Progenitor cell of endocrine pancreas (in vitro differentiated cells): ENCODE measurements at regions not wholly inside any gene's neighbourhood (a gene's known extent, or its start where the extent isn't known, plus 50 kb on each side); places are given as distances from the start of the nearest gene placed in this dataset.

Source experiments
- DNase-seq: peaks from one replicate; pipeline ENCODE4 v3.0.0; 2021; ENCODE audit warnings: low spot score; ENCODE audit not compliant: unreplicated experiment
- H3K27ac Mint-ChIP-seq: 2 replicates; pipeline ENCODE4 v1.8.0; 2021; ENCODE audit warnings: mild to moderate bottlenecking, moderate library complexity, mixed read lengths
- H3K27me3 Mint-ChIP-seq: 2 replicates; pipeline ENCODE4 v1.8.0; 2021; ENCODE audit warnings: mixed read lengths
- H3K36me3 Mint-ChIP-seq: 2 replicates; pipeline ENCODE4 v1.8.0; 2022; ENCODE audit warnings: mixed read lengths; ENCODE audit not compliant: insufficient read depth
- H3K4me1 Mint-ChIP-seq: 2 replicates; pipeline ENCODE4 v1.8.0; 2021; ENCODE audit warnings: low read depth, mixed read lengths
- H3K4me3 Mint-ChIP-seq: 2 replicates; pipeline ENCODE4 v1.8.0; 2021; ENCODE audit warnings: low read depth, mild to moderate bottlenecking, moderate library complexity, mixed read lengths
- H3K9me3 Mint-ChIP-seq: 2 replicates; pipeline ENCODE4 v1.8.0; 2021; ENCODE audit warnings: low read depth, mixed read lengths
- CTCF ChIP-seq: fragments of 200-600 bp; sonication (generic); IDR thresholded peaks from one replicate; pipeline ENCODE4 v1.5.0; 2021; ENCODE audit warnings: antibody characterized with exemption, mild to moderate bottlenecking; ENCODE audit not compliant: unreplicated experiment

- no peak overlapping the region for H3K4me3 Mint-ChIP-seq
- H3K27me3 Mint-ChIP-seq = peaks cover 4% of the 10 kb centered on the region
- TF ChIP-seq CTCF = no peak
- no peaks in the 10 kb centered on the region for H3K36me3 Mint-ChIP-seq
- peaks cover 12% of the 10 kb centered on the region for H3K4me1 Mint-ChIP-seq
- DNase-seq = no peak
- H3K9me3 Mint-ChIP-seq = peaks cover 5% of the 10 kb centered on the region
- no peak overlapping the region for H3K27ac Mint-ChIP-seq
Measured at GRCh38 chr2:105600602-105600948, 144.1 kb upstream of the NCK2 start.

GRCh38 chr2:105600037-105600442, 144.7 kb upstream of the NCK2 start:
- no peak for TF ChIP-seq CTCF
- peaks cover 4% of the 10 kb centered on the region for H3K27me3 Mint-ChIP-seq
- DNase-seq = no peak
- H3K9me3 Mint-ChIP-seq = peaks cover 5% of the 10 kb centered on the region
- no peaks in the 10 kb centered on the region for H3K36me3 Mint-ChIP-seq
- peak overlapping the region; percentile 78 for H3K27ac Mint-ChIP-seq
- H3K4me1 Mint-ChIP-seq = peaks cover 12% of the 10 kb centered on the region
- no peak overlapping the region for H3K4me3 Mint-ChIP-seq

GRCh38 chr2:105598829-105599698, 145.6 kb upstream of the NCK2 start:
- H3K36me3 Mint-ChIP-seq = no peaks in the 10 kb centered on the region
- H3K27me3 Mint-ChIP-seq = peaks cover 4% of the 10 kb centered on the region
- no peak overlapping the region for H3K27ac Mint-ChIP-seq
- H3K4me1 Mint-ChIP-seq = peaks cover 12% of the 10 kb centered on the region
- H3K9me3 Mint-ChIP-seq = peaks cover 5% of the 10 kb centered on the region
- H3K4me3 Mint-ChIP-seq = no peak overlapping the region
- no peak for DNase-seq
- no peak for TF ChIP-seq CTCF

- peaks cover 5% of the 10 kb centered on the region for H3K9me3 Mint-ChIP-seq
- peaks cover 4% of the 10 kb centered on the region for H3K27me3 Mint-ChIP-seq
- no peak overlapping the region for H3K4me3 Mint-ChIP-seq
- H3K4me1 Mint-ChIP-seq = peaks cover 12% of the 10 kb centered on the region
- no peaks in the 10 kb centered on the region for H3K36me3 Mint-ChIP-seq
- TF ChIP-seq CTCF = no peak
- H3K27ac Mint-ChIP-seq = no peak overlapping the region
- no peak for DNase-seq
Measured at GRCh38 chr2:105597806-105598803, 146.6 kb upstream of the NCK2 start.
